ENCODE measurements at regions not wholly inside any gene's neighbourhood (a gene's known extent, or its start where the extent isn't known, plus 50 kb on each side); places are given as distances from the start of the nearest gene placed in this dataset.

DNA sequence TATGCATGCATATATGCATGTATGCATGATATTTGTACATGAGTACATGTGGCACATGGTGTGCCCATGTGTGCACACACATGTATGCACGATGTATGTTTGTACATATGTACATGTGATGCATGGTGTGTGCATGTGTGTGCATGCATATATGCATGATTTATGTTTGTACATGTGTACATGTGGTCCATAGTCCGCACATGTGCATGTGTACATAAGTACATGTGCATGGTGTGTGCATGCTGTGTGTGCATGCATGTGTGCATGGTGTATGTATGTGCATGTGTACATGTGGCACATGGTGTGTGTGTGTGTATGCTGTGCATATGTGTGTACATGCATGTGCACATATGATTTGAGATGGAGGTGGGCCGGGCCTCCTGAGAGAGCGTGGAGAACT, 384.2 kb downstream of the TYW1 start:
- Histone ChIP-seq H3K9me3 (ENCODE audit: control insufficient read depth in 1 of 2, low read length in 2 of 2) (peaks cover 0 to 8% of the 10 kb centered on the region in 2 donors), H3K9ac (ENCODE audit: low read depth in 1 of 2, low read length in 2 of 2) (no peak overlapping the region), H3K4me3 (ENCODE audit: low read depth in 1 of 2, low read length in 2 of 2) (no peak overlapping the region), H3K27ac (ENCODE audit: low read depth, low read length) (no peak overlapping the region), H3K36me3 (ENCODE audit: control insufficient read depth in 1 of 2, insufficient read depth in 2 of 2, low read length in 2 of 2) (no peaks in the 10 kb centered on the region), H3K27me3 (ENCODE audit: control insufficient read depth in 1 of 2, insufficient read depth in 2 of 2, low read length in 2 of 2) (no peaks in the 10 kb centered on the region), H3K4me1 (ENCODE audit: control insufficient read depth in 1 of 2, insufficient read depth in 2 of 2, low read length in 2 of 2) (no peaks in the 10 kb centered on the region)

DNA sequence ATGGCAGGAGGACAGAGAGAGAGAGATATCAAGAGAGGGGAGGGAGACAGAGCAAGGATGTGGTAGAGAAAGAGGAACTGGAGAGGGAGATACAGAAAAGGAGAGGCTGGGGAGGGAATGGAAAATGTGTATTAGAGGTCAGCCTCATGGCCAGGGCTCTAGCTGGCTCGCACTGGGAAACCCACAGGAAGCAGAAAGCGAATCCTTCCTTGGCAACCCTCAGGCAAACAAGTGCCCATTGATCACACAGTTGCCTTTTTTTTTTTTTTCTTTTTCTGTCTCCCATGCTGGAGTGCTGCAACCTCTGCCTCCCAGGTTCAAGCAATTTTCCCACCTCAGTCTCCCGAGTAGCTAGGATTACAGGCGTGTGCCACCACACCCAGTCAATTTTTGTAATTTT, 391.2 kb downstream of the TYW1 start:
- no peak overlapping the region for H3K27ac ChIP-seq (ENCODE audit: low read depth, low read length)
- no peaks in the 10 kb centered on the region for H3K27me3 ChIP-seq (ENCODE audit: control insufficient read depth in 1 of 2, insufficient read depth in 2 of 2, low read length in 2 of 2)
- H3K4me3 ChIP-seq (ENCODE audit: low read depth in 1 of 2, low read length in 2 of 2), result no peak overlapping the region
- no peaks in the 10 kb centered on the region for H3K9me3 ChIP-seq (ENCODE audit: control insufficient read depth in 1 of 2, low read length in 2 of 2)
- no peaks in the 10 kb centered on the region for H3K4me1 ChIP-seq (ENCODE audit: control insufficient read depth in 1 of 2, insufficient read depth in 2 of 2, low read length in 2 of 2)
- H3K9ac ChIP-seq (ENCODE audit: low read depth in 1 of 2, low read length in 2 of 2), result no peak overlapping the region
- H3K36me3 ChIP-seq (ENCODE audit: control insufficient read depth in 1 of 2, insufficient read depth in 2 of 2, low read length in 2 of 2), result no peaks in the 10 kb centered on the region

DNA sequence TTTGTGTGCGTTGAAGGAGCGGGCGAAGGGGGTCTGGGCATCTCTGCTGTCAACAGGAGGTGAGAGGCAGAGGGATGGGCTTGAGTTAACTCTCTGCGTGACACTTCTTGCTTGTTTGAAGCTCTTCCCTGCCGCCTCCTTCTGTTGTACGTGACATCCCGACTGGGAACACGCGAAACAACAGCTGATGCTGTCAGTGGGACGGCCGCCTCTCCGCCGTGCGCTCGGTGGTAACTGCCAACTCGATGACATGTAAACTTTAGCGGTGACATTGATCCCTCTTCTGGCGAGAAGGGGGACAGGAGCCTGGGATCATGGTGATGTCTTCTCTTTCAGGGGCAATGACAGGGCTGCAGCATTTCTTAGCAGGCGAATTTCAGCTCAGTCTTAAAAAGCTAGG, 394.5 kb downstream of the TYW1 start:
- Histone ChIP-seq H3K36me3 (ENCODE audit: control insufficient read depth in 1 of 2, insufficient read depth in 2 of 2, low read length in 2 of 2) (no peaks in the 10 kb centered on the region), H3K9ac (ENCODE audit: low read depth in 1 of 2, low read length in 2 of 2) (no peak overlapping the region), H3K9me3 (ENCODE audit: control insufficient read depth in 1 of 2, low read length in 2 of 2) (no peaks in the 10 kb centered on the region), H3K4me3 (ENCODE audit: low read depth in 1 of 2, low read length in 2 of 2) (no peak overlapping the region), H3K4me1 (ENCODE audit: control insufficient read depth in 1 of 2, insufficient read depth in 2 of 2, low read length in 2 of 2) (no peaks in the 10 kb centered on the region), H3K27me3 (ENCODE audit: control insufficient read depth in 1 of 2, insufficient read depth in 2 of 2, low read length in 2 of 2) (no peaks in the 10 kb centered on the region), H3K27ac (ENCODE audit: low read depth, low read length) (no peak overlapping the region)

DNA sequence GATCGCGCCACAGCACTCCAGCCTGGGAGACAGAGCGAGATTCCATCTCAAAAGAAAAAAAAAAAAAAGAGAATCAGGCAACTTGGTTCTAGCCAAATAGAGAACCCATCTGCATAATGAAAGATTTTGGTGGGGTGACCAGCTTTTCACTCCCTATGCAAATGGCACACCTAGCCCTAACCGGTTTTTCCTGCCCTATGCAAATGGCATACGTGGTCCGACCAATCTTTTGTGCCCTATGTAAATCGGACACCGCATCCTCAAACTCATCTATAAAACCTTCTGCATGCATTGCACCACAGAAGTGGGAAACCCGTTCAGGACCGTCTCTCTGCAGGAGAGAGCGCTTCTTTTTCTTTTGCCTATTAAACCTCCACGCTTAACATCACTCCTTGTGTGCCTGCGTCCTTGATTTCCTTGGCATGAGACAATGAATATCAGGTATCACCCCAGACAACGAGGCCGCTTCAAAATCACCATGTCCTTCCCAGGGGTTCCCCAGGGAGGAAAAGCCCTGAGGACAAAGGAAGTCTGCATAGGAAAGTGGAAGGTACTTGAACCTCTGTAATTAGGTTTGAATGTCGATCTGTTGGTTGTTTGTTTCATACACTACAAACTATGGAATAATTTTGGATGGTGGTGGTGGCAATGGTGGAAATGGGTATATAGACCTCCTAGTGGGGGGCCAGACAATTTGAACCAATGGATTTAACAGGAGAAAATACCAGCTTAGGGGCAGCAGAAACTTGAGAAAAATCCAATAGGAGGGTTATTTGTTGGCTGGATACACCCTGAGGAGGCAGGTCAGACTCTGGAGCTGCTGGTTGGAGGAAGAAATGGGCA, 396.2 kb downstream of the TYW1 start:
- no peak overlapping the region for H3K4me3 ChIP-seq (ENCODE audit: low read depth in 1 of 2, low read length in 2 of 2)
- no peaks in the 10 kb centered on the region for H3K27me3 ChIP-seq (ENCODE audit: control insufficient read depth in 1 of 2, insufficient read depth in 2 of 2, low read length in 2 of 2)

DNA sequence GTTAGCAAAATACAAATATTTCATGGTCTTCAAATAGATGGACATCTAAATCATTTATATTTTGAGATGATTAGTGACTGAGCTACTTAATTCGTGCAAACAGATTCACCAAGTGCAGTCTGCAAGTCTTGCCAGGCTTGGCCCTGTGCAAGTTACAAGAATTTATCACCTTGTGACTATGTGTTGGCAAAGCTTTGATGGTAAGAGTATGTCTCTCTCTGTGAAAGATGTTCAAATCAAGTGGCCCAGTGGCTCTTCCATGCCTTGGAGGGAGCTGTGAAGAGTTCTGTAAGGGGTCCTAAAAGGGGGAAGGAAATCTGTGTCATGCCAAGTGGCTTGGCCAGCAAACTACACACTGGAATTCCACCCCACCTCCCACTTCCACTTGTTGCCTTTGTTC, 397.3 kb downstream of the TYW1 start:
- Histone ChIP-seq H3K9me3 (ENCODE audit: control insufficient read depth in 1 of 2, low read length in 2 of 2) (no peaks in the 10 kb centered on the region), H3K36me3 (ENCODE audit: control insufficient read depth in 1 of 2, insufficient read depth in 2 of 2, low read length in 2 of 2) (no peaks in the 10 kb centered on the region), H3K4me1 (ENCODE audit: control insufficient read depth in 1 of 2, insufficient read depth in 2 of 2, low read length in 2 of 2) (no peaks in the 10 kb centered on the region), H3K27me3 (ENCODE audit: control insufficient read depth in 1 of 2, insufficient read depth in 2 of 2, low read length in 2 of 2) (no peaks in the 10 kb centered on the region), H3K9ac (ENCODE audit: low read depth in 1 of 2, low read length in 2 of 2) (no peak overlapping the region), H3K4me3 (ENCODE audit: low read depth in 1 of 2, low read length in 2 of 2) (no peak overlapping the region), H3K27ac (ENCODE audit: low read depth, low read length) (no peak overlapping the region)

More for the DNA sequence above, 396.2 kb downstream of the TYW1 start:
- Histone ChIP-seq H3K9me3 (ENCODE audit: control insufficient read depth in 1 of 2, low read length in 2 of 2) (no peaks in the 10 kb centered on the region), H3K9ac (ENCODE audit: low read depth in 1 of 2, low read length in 2 of 2) (no peak overlapping the region), H3K4me1 (ENCODE audit: control insufficient read depth in 1 of 2, insufficient read depth in 2 of 2, low read length in 2 of 2) (no peaks in the 10 kb centered on the region), H3K36me3 (ENCODE audit: control insufficient read depth in 1 of 2, insufficient read depth in 2 of 2, low read length in 2 of 2) (no peaks in the 10 kb centered on the region), H3K27ac (ENCODE audit: low read depth, low read length) (no peak overlapping the region)

DNA sequence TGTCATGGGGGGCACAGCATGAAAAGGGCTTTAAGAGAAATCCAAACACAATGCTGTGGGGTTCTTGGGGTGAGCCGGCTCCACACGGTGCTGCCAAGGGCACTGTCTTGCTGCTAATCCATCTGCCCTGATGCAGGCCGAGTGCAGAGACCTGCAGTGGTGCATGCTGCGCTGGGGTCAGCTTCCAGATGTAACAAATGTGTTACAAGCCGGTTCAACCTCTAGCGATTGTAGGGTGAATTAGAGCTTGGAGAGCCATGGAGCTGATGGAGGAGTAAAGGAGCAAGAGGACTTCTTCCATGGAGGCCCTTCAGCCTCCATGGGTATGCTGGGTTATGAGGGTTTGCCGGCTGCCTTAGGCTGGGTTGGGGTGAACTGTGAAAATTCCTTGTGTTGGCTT, 402.3 kb downstream of the TYW1 start:
- no peak overlapping the region for H3K4me3 ChIP-seq (ENCODE audit: low read depth in 1 of 2, low read length in 2 of 2)
- no peaks in the 10 kb centered on the region for H3K27me3 ChIP-seq (ENCODE audit: control insufficient read depth in 1 of 2, insufficient read depth in 2 of 2, low read length in 2 of 2)
- no peak overlapping the region for H3K27ac ChIP-seq (ENCODE audit: low read depth, low read length)

DNA sequence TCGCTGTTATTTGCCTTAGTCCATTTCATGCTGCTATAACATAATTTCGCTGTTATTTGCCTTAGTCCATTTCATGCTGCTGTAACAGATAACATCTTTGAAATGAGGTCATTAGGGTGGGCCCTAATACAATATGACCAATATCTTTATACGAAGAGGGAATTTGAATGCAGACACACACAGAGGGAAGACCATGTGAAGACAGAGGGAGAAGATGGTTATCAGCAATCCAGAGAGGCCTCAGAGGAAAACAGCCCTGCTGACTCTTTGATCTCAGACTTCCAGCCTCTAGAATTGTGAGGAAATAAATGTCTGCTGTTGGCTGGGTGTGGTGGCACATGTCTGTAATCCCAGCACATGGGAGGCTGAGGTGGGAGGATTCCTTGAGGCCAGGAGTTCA, 404.9 kb downstream of the TYW1 start:
- H3K4me3 ChIP-seq (ENCODE audit: low read depth in 1 of 2, low read length in 2 of 2), result no peak overlapping the region
- H3K9ac ChIP-seq (ENCODE audit: low read depth in 1 of 2, low read length in 2 of 2), result no peak overlapping the region
- no peaks in the 10 kb centered on the region for H3K9me3 ChIP-seq (ENCODE audit: control insufficient read depth in 1 of 2, low read length in 2 of 2)
- H3K4me1 ChIP-seq (ENCODE audit: control insufficient read depth in 1 of 2, insufficient read depth in 2 of 2, low read length in 2 of 2), result no peaks in the 10 kb centered on the region
- no peaks in the 10 kb centered on the region for H3K27me3 ChIP-seq (ENCODE audit: control insufficient read depth in 1 of 2, insufficient read depth in 2 of 2, low read length in 2 of 2)
- H3K27ac ChIP-seq (ENCODE audit: low read depth, low read length), result no peak overlapping the region
- H3K36me3 ChIP-seq (ENCODE audit: control insufficient read depth in 1 of 2, insufficient read depth in 2 of 2, low read length in 2 of 2), result no peaks in the 10 kb centered on the region

More for the DNA sequence above, 402.3 kb downstream of the TYW1 start:
- Histone ChIP-seq H3K4me1 (ENCODE audit: control insufficient read depth in 1 of 2, insufficient read depth in 2 of 2, low read length in 2 of 2) (no peaks in the 10 kb centered on the region), H3K9me3 (ENCODE audit: control insufficient read depth in 1 of 2, low read length in 2 of 2) (no peaks in the 10 kb centered on the region), H3K9ac (ENCODE audit: low read depth in 1 of 2, low read length in 2 of 2) (no peak overlapping the region), H3K36me3 (ENCODE audit: control insufficient read depth in 1 of 2, insufficient read depth in 2 of 2, low read length in 2 of 2) (no peaks in the 10 kb centered on the region)

DNA sequence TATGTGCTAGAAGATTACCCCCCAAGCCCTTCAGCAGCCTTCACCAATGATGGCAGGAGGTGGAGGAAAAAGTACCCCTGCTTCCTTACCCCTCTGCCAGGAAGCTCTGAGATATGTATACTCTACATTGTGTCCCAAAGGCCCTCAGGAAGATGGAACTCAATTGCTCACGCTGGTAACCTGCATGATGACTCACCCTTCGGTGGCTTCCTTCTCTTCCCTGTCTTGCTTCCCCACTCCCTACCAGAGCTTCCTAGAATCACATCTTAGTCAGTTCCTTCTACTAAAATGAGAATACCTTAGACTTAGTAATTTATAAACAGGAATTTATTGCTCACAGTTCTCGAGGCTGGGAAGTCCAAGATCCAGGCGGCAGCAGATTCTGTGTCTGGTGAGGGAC, 405.6 kb downstream of the TYW1 start:
- no peaks in the 10 kb centered on the region for H3K36me3 ChIP-seq (ENCODE audit: control insufficient read depth in 1 of 2, insufficient read depth in 2 of 2, low read length in 2 of 2)
- no peaks in the 10 kb centered on the region for H3K9me3 ChIP-seq (ENCODE audit: control insufficient read depth in 1 of 2, low read length in 2 of 2)
- H3K9ac ChIP-seq (ENCODE audit: low read depth in 1 of 2, low read length in 2 of 2), result no peak overlapping the region
- H3K4me1 ChIP-seq (ENCODE audit: control insufficient read depth in 1 of 2, insufficient read depth in 2 of 2, low read length in 2 of 2), result no peaks in the 10 kb centered on the region
- H3K4me3 ChIP-seq (ENCODE audit: low read depth in 1 of 2, low read length in 2 of 2), result no peak overlapping the region
- no peak overlapping the region for H3K27ac ChIP-seq (ENCODE audit: low read depth, low read length)
- H3K27me3 ChIP-seq (ENCODE audit: control insufficient read depth in 1 of 2, insufficient read depth in 2 of 2, low read length in 2 of 2), result no peaks in the 10 kb centered on the region

DNA sequence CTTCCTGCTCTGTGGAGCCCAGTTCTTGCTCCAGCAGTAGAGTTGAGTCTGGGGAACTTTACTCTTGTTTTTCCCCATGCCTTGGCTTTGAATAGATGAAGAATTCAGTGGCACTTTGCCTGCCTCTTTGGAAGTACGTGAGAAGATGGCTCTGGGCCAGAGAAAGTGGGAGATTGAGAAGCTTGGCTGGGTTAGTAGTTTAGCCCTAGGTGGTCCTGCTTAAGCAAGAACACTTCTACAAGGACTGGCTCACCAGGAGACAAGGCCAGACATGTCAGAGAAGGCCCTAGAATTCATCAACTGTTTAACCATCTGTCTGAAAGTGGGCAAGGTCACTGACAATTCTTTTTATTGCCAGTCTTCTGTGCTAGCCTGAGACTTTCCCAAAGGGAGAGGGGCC, 410.3 kb downstream of the TYW1 start:
- no peaks in the 10 kb centered on the region for H3K36me3 ChIP-seq (ENCODE audit: control insufficient read depth in 1 of 2, insufficient read depth in 2 of 2, low read length in 2 of 2)
- H3K9ac ChIP-seq (ENCODE audit: low read depth in 1 of 2, low read length in 2 of 2), result no peak overlapping the region
- H3K27me3 ChIP-seq (ENCODE audit: control insufficient read depth in 1 of 2, insufficient read depth in 2 of 2, low read length in 2 of 2), result no peaks in the 10 kb centered on the region
- no peak overlapping the region for H3K27ac ChIP-seq (ENCODE audit: low read depth, low read length)
- H3K4me1 ChIP-seq (ENCODE audit: control insufficient read depth in 1 of 2, insufficient read depth in 2 of 2, low read length in 2 of 2), result no peaks in the 10 kb centered on the region
- no peak overlapping the region for H3K4me3 ChIP-seq (ENCODE audit: low read depth in 1 of 2, low read length in 2 of 2)
- H3K9me3 ChIP-seq (ENCODE audit: control insufficient read depth in 1 of 2, low read length in 2 of 2), result peaks cover 0 to 3% of the 10 kb centered on the region in 2 donors

DNA sequence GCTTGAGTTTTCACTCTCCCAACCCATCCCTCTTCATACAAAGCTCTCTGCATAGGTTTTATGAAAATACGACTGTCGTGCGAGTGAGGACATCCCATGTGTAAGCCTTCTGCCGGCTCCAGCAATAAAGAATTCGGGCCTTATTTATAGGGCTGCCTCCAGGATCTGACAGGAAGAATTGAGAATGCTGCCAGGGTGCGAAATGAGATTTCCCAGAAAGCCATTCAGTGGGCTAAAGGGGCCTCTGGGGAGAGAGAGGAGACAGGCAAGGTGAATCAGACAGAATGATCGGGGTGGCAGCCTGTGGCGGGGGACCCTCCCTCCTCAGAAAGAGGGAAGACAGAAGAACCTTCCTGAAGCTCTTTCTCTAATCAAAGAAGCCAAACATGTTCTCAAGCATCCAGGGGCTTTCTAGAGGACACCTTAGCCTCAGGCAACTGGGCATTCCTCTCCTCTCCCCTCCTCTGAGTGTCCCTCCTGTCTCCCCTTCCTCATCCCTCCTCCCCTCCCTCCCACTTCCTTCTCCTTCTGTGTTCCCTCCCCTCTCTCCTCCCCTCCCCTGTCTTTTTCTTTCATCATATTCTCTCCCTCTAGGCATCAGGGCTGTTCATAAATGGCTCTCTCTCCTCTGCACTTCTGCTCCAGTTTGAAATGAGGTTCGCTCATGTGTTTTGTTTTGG, 410.9 kb downstream of the TYW1 start:
- no peak overlapping the region for H3K27ac ChIP-seq (ENCODE audit: low read depth, low read length)
- no peak overlapping the region for H3K9ac ChIP-seq (ENCODE audit: low read depth in 1 of 2, low read length in 2 of 2)
- no peaks in the 10 kb centered on the region for H3K4me1 ChIP-seq (ENCODE audit: control insufficient read depth in 1 of 2, insufficient read depth in 2 of 2, low read length in 2 of 2)
- H3K36me3 ChIP-seq (ENCODE audit: control insufficient read depth in 1 of 2, insufficient read depth in 2 of 2, low read length in 2 of 2), result no peaks in the 10 kb centered on the region
- H3K4me3 ChIP-seq (ENCODE audit: low read depth in 1 of 2, low read length in 2 of 2), result no peak overlapping the region
- H3K27me3 ChIP-seq (ENCODE audit: control insufficient read depth in 1 of 2, insufficient read depth in 2 of 2, low read length in 2 of 2), result no peaks in the 10 kb centered on the region
- peaks cover 0 to 3% of the 10 kb centered on the region in 2 donors for H3K9me3 ChIP-seq (ENCODE audit: control insufficient read depth in 1 of 2, low read length in 2 of 2)
